GM23248 (cell line): ENCODE measurements at regions not wholly inside any gene's neighbourhood (a gene's known extent, or its start where the extent isn't known, plus 50 kb on each side); places are given as distances from the start of the nearest gene placed in this dataset.

Source experiments
- EZH2 ChIP-seq: fragments of 200-600 bp; sonication (generic); IDR thresholded peaks from 2 replicates; pipeline ENCODE4 v1.6.1; 2018; ENCODE audit warnings: antibody characterized with exemption, mild to moderate bottlenecking; ENCODE audit not compliant: insufficient read depth, poor library complexity, severe bottlenecking
- EZH2phosphoT487 ChIP-seq: fragments of 200-600 bp; sonication (generic); IDR thresholded peaks from 2 replicates; pipeline ENCODE4 v1.6.1; 2018; ENCODE audit warnings: antibody characterized with exemption, moderate library complexity, mild to moderate bottlenecking, low read depth; ENCODE audit not compliant: insufficient read depth

- no peak for TF ChIP-seq EZH2phosphoT487
- TF ChIP-seq EZH2, result no peak
These were observed 163.4 kb upstream of the C1orf174 start for GRCh38 chr1:4063516-4063915.
